HEK293 (cell line): ENCODE measurements at regions not wholly inside any gene's neighbourhood (a gene's known extent, or its start where the extent isn't known, plus 50 kb on each side); places are given as distances from the start of the nearest gene placed in this dataset.

Experiments
- CTCF ChIP-seq: fragments of 450-650 bp; formaldehyde crosslinking; IDR thresholded peaks from 2 replicates; pipeline ENCODE4 v1.5.1; 2016; ENCODE audit warnings: missing biosample characterization, missing genetic modification characterization
- MYNN ChIP-seq: fragments of 450-650 bp; formaldehyde crosslinking; IDR thresholded peaks from 2 replicates; pipeline ENCODE4 v1.5.1; 2016; ENCODE audit warnings: missing biosample characterization, missing genetic modification characterization, borderline replicate concordance
- PRDM10 ChIP-seq: fragments of 450-650 bp; formaldehyde crosslinking; IDR thresholded peaks from 2 replicates; pipeline ENCODE4 v1.5.1; 2016; ENCODE audit warnings: missing biosample characterization, missing genetic modification characterization
- ZNF121 ChIP-seq: fragments of 450-650 bp; formaldehyde crosslinking; IDR thresholded peaks from 2 replicates; pipeline ENCODE4 v1.5.1; 2016; ENCODE audit warnings: missing biosample characterization, missing genetic modification characterization
- ZNF138 ChIP-seq: fragments of 450-650 bp; formaldehyde crosslinking; IDR thresholded peaks from 2 replicates; pipeline ENCODE4 v1.5.1; 2016; ENCODE audit warnings: missing biosample characterization, missing genetic modification characterization, borderline replicate concordance
- ZNF248 ChIP-seq: fragments of 450-650 bp; formaldehyde crosslinking; IDR thresholded peaks from 2 replicates; pipeline ENCODE4 v1.5.1; 2017; ENCODE audit warnings: missing biosample characterization, missing genetic modification characterization
- ZNF274 ChIP-seq, 2 experiments: fragments of 200-500 bp in 1 of 2; fragments of 450-650 bp in 1 of 2; sonication (Bioruptor generic) in 1 of 2; formaldehyde crosslinking in 1 of 2; IDR thresholded peaks; 2 replicates each; pipeline versions ENCODE4 v1.5.1 to v1.6.1; 2014 to 2016; ENCODE audit warnings: borderline replicate concordance in 1 of 2, inconsistent platforms in 1 of 2, low read length in 1 of 2, missing biosample characterization in 1 of 2, missing genetic modification characterization in 1 of 2
- ZNF514 ChIP-seq: fragments of 450-650 bp; formaldehyde crosslinking; IDR thresholded peaks from 2 replicates; pipeline ENCODE4 v1.5.1; 2016; ENCODE audit warnings: missing biosample characterization, missing genetic modification characterization
- ZNF76 ChIP-seq: fragments of 450-650 bp; formaldehyde crosslinking; IDR thresholded peaks from 2 replicates; pipeline ENCODE4; 2016; ENCODE audit warnings: low read depth, missing biosample characterization, missing genetic modification characterization, borderline replicate concordance
- ZNF785 ChIP-seq: fragments of 450-650 bp; formaldehyde crosslinking; IDR thresholded peaks from 2 replicates; pipeline ENCODE4 v1.5.1; 2016; ENCODE audit warnings: missing biosample characterization, missing genetic modification characterization
- ZNF791 ChIP-seq: fragments of 450-650 bp; formaldehyde crosslinking; IDR thresholded peaks from 2 replicates; pipeline ENCODE4 v1.5.1; 2016; ENCODE audit warnings: missing biosample characterization, missing genetic modification characterization

GRCh38 chr7:50921114-50921813 is 138.6 kb upstream of the GRB10 start:
- TF ChIP-seq CTCF (tag by site-specific recombination) (no peak), PRDM10 (no peak), ZNF514 (tag by site-specific recombination) (no peak), ZNF76 (tag by site-specific recombination) (no peak), ZNF785 (tag by site-specific recombination) (no peak), ZNF791 (tag by site-specific recombination) (no peak), ZNF121 (no peak), MYNN (tag by site-specific recombination) (no peak), ZNF138 (tag by site-specific recombination) (no peak), ZNF274 (IDR thresholded peaks at IDR 0.05; ENCODE audit: low read length) (no peak), ZNF274 (tag by site-specific recombination; IDR thresholded peaks at IDR 0.05; ENCODE audit: borderline replicate concordance) (no peak), ZNF248 (tag by site-specific recombination) (no peak)
